HCT116 (cell line): ENCODE measurements at regions not wholly inside any gene's neighbourhood (a gene's known extent, or its start where the extent isn't known, plus 50 kb on each side); places are given as distances from the start of the nearest gene placed in this dataset.

Experiments
- ATAC-seq: fragments of 200-7000 bp; cut with Tn5 transposase; 2 replicates; pipeline ENCODE4 v1.9.1; 2020; ENCODE audit warnings: mild to moderate bottlenecking, moderate library complexity
- BruUV-seq: library from RNA; stranded (reverse); fragments of 400-500 nt; replicated peaks from 2 replicates; lab custom pipeline; 2021; lab: Mats Ljungman, UMichigan
- CTCF ChIA-PET: fragments of 300-600 bp; sonication (Branson Sonifier 250); formaldehyde crosslinking; loops from one replicate; lab custom pipeline; 2021; ENCODE audit warnings: antibody characterized with exemption; lab: Charles Lee
- POLR2A ChIA-PET: fragments of 300-600, 350-600 bp; sonication (Branson Sonifier 250); formaldehyde crosslinking; loops from one replicate; lab custom pipeline; 2021; ENCODE audit warnings: antibody characterized with exemption; lab: Charles Lee
- RAD21 ChIA-PET, 2 experiments: fragments of 300-600 bp; sonication (Branson Sonifier 250); formaldehyde crosslinking; loops; one replicate each; lab custom pipeline; 2023; ENCODE audit warnings: low total read pairs in 2 of 2; ENCODE audit not compliant: uncharacterized antibody in 2 of 2, unreplicated experiment in 2 of 2, low non-redundant PET in 1 of 2; lab: Charles Lee
- DNase-seq: peaks from one replicate; pipeline ENCODE4 v3.0.0-alpha.2; 2010; ENCODE audit warnings: low read depth, low spot score
- H2AFZ ChIP-seq: fragments of 200-600 bp; shearing (Covaris generic), sonication (generic); 2 replicates; pipeline ENCODE4 v1.6.1; 2017; ENCODE audit warnings: low read depth, mixed run types, mixed read lengths, antibody characterized with exemption, low read length; ENCODE audit not compliant: poor library complexity, severe bottlenecking
- H3K27ac ChIP-seq: 2 replicates; pipeline ENCODE4 v1.5.1; 2012; ENCODE audit warnings: low read depth, low read length
- H3K27me3 ChIP-seq: fragments of 200-600 bp; sonication (generic); 2 replicates; pipeline ENCODE4 v1.6.1; 2016; ENCODE audit warnings: mixed run types, low read length, mixed read lengths; ENCODE audit not compliant: insufficient read depth
- H3K36me3 ChIP-seq, 2 experiments: fragments of 200-500 bp in 1 of 2; fragments of 200-600 bp in 1 of 2; sonication (Bioruptor generic) in 1 of 2; sonication (generic) in 1 of 2; 2 replicates each; pipeline versions ENCODE4 v1.5.1 to v1.6.1; 2014 to 2016; ENCODE audit warnings: low read length in 2 of 2, inconsistent platforms in 1 of 2, mixed read lengths in 1 of 2, mixed run types in 1 of 2; ENCODE audit not compliant: insufficient read depth in 2 of 2, control insufficient read depth in 1 of 2
- H3K4me1 ChIP-seq, 2 experiments: fragments of 200-600 bp in 1 of 2; sonication (generic) in 1 of 2; 2 replicates each; pipeline versions ENCODE4 v1.5.1 to v1.6.1; 2012 to 2017; ENCODE audit warnings: low read length in 2 of 2, inconsistent platforms in 1 of 2, mild to moderate bottlenecking in 1 of 2, mixed read lengths in 1 of 2, mixed run types in 1 of 2, moderate library complexity in 1 of 2; ENCODE audit not compliant: insufficient read depth in 2 of 2, control insufficient read depth in 1 of 2
- H3K4me2 ChIP-seq: fragments of 200-600 bp; sonication (generic); 2 replicates; pipeline ENCODE4 v1.6.1; 2017; ENCODE audit warnings: mixed run types, low read length, mixed read lengths
- H3K4me3 ChIP-seq, 2 experiments: fragments of 200-600 bp in 1 of 2; sonication (generic) in 1 of 2; replicated peaks in 1 of 2; 2 replicates each; pipeline ENCODE4 v1.5.1; 2011 to 2016; ENCODE audit warnings: low read length in 2 of 2, control low read depth in 1 of 2, low read depth in 1 of 2, mild to moderate bottlenecking in 1 of 2, mixed read lengths in 1 of 2, mixed run types in 1 of 2
- H3K79me2 ChIP-seq: fragments of 200-600 bp; sonication (generic); 2 replicates; pipeline ENCODE4 v1.6.1; 2017; ENCODE audit warnings: mild to moderate bottlenecking, mixed run types, low read length, moderate library complexity, mixed read lengths; ENCODE audit not compliant: insufficient read depth
- H3K9ac ChIP-seq: fragments of 200-600 bp; sonication (generic); 2 replicates; pipeline ENCODE4 v1.6.1; 2016; ENCODE audit warnings: low read length, mixed read lengths
- H3K9me2 ChIP-seq: fragments of 200-600 bp; sonication (generic), shearing (Covaris generic); 2 replicates; pipeline ENCODE4 v1.6.1; 2017; ENCODE audit warnings: mixed run types, mild to moderate bottlenecking, moderate library complexity; ENCODE audit not compliant: insufficient read depth
- H3K9me3 ChIP-seq, 2 experiments: fragments of 200-500 bp in 1 of 2; fragments of 200-600 bp in 1 of 2; sonication (Bioruptor generic) in 1 of 2; sonication (generic) in 1 of 2; 2 replicates each; pipeline ENCODE4 v1.6.1; 2014 to 2017; ENCODE audit warnings: low read length in 2 of 2, mixed read lengths in 2 of 2, inconsistent platforms in 1 of 2, low read depth in 1 of 2, mild to moderate bottlenecking in 1 of 2, mixed run types in 1 of 2, moderate library complexity in 1 of 2; ENCODE audit not compliant: control insufficient read depth in 1 of 2, insufficient read depth in 1 of 2
- H4K20me1 ChIP-seq: fragments of 200-600 bp; sonication (generic), shearing (Covaris generic); 2 replicates; pipeline ENCODE4 v1.6.1; 2017; ENCODE audit warnings: mixed run types, mild to moderate bottlenecking, moderate library complexity; ENCODE audit not compliant: insufficient read depth
- CBX3 ChIP-seq: IDR thresholded peaks from 2 replicates; pipeline ENCODE4 v1.6.1; 2012; ENCODE audit warnings: low read depth
- CEBPB ChIP-seq: IDR thresholded peaks from 2 replicates; pipeline ENCODE4 v1.6.1; 2012; ENCODE audit warnings: low read depth
- EGR1 ChIP-seq: IDR thresholded peaks from 2 replicates; pipeline ENCODE4 v1.6.1; 2012; ENCODE audit warnings: low read depth
- ELF1 ChIP-seq: IDR thresholded peaks from 2 replicates; pipeline ENCODE4 v1.6.1; 2012; ENCODE audit warnings: low read depth, borderline replicate concordance
- EZH2 ChIP-seq: fragments of 200-600 bp; sonication (generic); IDR thresholded peaks from 2 replicates; pipeline ENCODE4 v1.6.1; 2017; ENCODE audit warnings: antibody characterized with exemption, mixed run types
- EZH2phosphoT487 ChIP-seq: fragments of 200-600 bp; IDR thresholded peaks from 2 replicates; pipeline ENCODE4 v1.6.1; 2018; ENCODE audit warnings: antibody characterized with exemption, borderline replicate concordance
- FOSL1 ChIP-seq: IDR thresholded peaks from 2 replicates; pipeline ENCODE4 v1.6.1; 2012; ENCODE audit warnings: low read depth
- JUND ChIP-seq: IDR thresholded peaks from 2 replicates; pipeline ENCODE4 v1.6.1; 2012
- POLR2A ChIP-seq: IDR thresholded peaks from 2 replicates; pipeline ENCODE4 v1.7.0; 2011; ENCODE audit warnings: borderline replicate concordance; ENCODE audit not compliant: insufficient read depth, insufficient read length; ENCODE audit errors: extremely low read depth
- POLR2AphosphoS5 ChIP-seq: IDR thresholded peaks from 2 replicates; pipeline ENCODE4 v1.6.1; 2011; ENCODE audit warnings: mild to moderate bottlenecking, low read depth, low read length, moderate library complexity
- TCF7L2 ChIP-seq: IDR thresholded peaks from 2 replicates; pipeline ENCODE4 v1.7.0; 2011; ENCODE audit warnings: borderline replicate concordance, inconsistent platforms; ENCODE audit not compliant: insufficient read depth, insufficient read length; ENCODE audit errors: extremely low read depth
- YY1 ChIP-seq: IDR thresholded peaks from 2 replicates; pipeline ENCODE4 v1.6.1; 2011; ENCODE audit warnings: low read length, low read depth, moderate library complexity, mild to moderate bottlenecking; ENCODE audit not compliant: insufficient replicate concordance; ENCODE audit errors: extremely low read depth
- ZFX ChIP-seq: fragments of 450-650 bp; IDR thresholded peaks from 2 replicates; pipeline ENCODE4 v1.6.1; 2017
- intact Hi-C: fragments of 100-400 bp; cut with micrococcal nuclease; formaldehyde crosslinking; loops from 2 replicates; pipeline ENCODE4 v1.10.0; 2022
- TF ChIP-seq, protein P1 (sequence below), 3 experiments: fragments of 200-600 bp in 1 of 3; sonication (generic) in 1 of 3; IDR thresholded peaks in 2 of 3; conservative IDR thresholded peaks in 1 of 3; 2 replicates each; pipeline ENCODE4 v1.5.1; 2012 to 2017; ENCODE audit warnings: low read depth in 2 of 3, low read length in 2 of 3, antibody characterized with exemption in 1 of 3, borderline replicate concordance in 1 of 3, control low read depth in 1 of 3, mild to moderate bottlenecking in 1 of 3, mixed read lengths in 1 of 3, mixed run types in 1 of 3, moderate library complexity in 1 of 3; ENCODE audit not compliant: insufficient read depth in 1 of 3
- TF ChIP-seq, protein P2 (sequence below): IDR thresholded peaks from 2 replicates; pipeline ENCODE4 v1.6.1; 2012
- TF ChIP-seq, protein P3 (sequence below): IDR thresholded peaks from 2 replicates; pipeline ENCODE4 v1.6.1; 2012
- TF ChIP-seq, protein P4 (sequence below): IDR thresholded peaks from 2 replicates; pipeline ENCODE4 v1.6.1; 2012; ENCODE audit warnings: low read depth

DNA sequence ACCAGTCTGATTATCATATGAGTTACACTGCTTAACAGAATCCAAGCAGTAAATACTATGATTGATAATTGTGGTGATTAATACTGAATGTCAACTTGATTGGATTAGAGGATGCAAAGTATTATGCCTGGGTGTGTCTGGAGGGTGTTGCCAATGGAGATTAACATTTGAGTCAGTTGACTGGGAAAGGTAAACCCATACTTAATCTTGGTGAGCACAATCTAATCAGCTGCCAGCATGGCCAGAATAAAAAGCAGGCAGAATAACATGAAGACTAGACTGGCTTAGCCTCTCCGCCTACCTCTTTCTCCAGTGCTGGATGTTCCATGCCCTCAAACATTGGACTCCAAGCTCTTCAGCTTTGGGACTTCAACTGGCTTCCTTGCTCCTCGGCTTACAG is 961.3 kb downstream of the ADGRL3 start:
- Histone ChIP-seq H2AFZ (no peak overlapping the region), H3K79me2 (no peaks in the 10 kb centered on the region), H3K9me2 (no peaks in the 10 kb centered on the region), H3K27ac (no peak overlapping the region), H3K9me3 (peaks cover 16 to 25% of the 10 kb centered on the region in 2 experiments), H3K4me2 (no peak overlapping the region), H3K4me3 (no peak overlapping the region), H3K27me3 (no peaks in the 10 kb centered on the region), H4K20me1 (no peaks in the 10 kb centered on the region), H3K4me1 (no peaks in the 10 kb centered on the region), H3K36me3 (no peaks in the 10 kb centered on the region), H3K9ac (no peak overlapping the region)
- CTCF ChIA-PET: no interaction called here
- ATAC-seq (no peak), DNase-seq (no peak)
- POLR2A ChIA-PET: no interaction called here
- intact Hi-C loops: no loop called here
- BruUV-seq: no TSS peak
- RAD21 ChIA-PET: no interaction called here
- no peak for TF ChIP-seq POLR2A
- no peak for TF ChIP-seq FOSL1
- no peak for TF ChIP-seq EZH2
- no peak for TF ChIP-seq EZH2phosphoT487
- TF ChIP-seq, protein P1, sequence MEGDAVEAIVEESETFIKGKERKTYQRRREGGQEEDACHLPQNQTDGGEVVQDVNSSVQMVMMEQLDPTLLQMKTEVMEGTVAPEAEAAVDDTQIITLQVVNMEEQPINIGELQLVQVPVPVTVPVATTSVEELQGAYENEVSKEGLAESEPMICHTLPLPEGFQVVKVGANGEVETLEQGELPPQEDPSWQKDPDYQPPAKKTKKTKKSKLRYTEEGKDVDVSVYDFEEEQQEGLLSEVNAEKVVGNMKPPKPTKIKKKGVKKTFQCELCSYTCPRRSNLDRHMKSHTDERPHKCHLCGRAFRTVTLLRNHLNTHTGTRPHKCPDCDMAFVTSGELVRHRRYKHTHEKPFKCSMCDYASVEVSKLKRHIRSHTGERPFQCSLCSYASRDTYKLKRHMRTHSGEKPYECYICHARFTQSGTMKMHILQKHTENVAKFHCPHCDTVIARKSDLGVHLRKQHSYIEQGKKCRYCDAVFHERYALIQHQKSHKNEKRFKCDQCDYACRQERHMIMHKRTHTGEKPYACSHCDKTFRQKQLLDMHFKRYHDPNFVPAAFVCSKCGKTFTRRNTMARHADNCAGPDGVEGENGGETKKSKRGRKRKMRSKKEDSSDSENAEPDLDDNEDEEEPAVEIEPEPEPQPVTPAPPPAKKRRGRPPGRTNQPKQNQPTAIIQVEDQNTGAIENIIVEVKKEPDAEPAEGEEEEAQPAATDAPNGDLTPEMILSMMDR (IDR thresholded peaks at IDR 0.05 in 2 of 3, conservative IDR thresholded peaks at IDR 0.05 in 1 of 3; ENCODE audit: borderline replicate concordance in 1 of 3, insufficient read depth in 1 of 3, low read depth in 2 of 3, low read length in 2 of 3): no peak
- no peak for TF ChIP-seq CEBPB
- no peak for TF ChIP-seq ELF1
- no peak for TF ChIP-seq JUND
- TF ChIP-seq, protein P2, sequence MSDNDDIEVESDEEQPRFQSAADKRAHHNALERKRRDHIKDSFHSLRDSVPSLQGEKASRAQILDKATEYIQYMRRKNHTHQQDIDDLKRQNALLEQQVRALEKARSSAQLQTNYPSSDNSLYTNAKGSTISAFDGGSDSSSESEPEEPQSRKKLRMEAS: no peak
- TF ChIP-seq, protein P3, sequence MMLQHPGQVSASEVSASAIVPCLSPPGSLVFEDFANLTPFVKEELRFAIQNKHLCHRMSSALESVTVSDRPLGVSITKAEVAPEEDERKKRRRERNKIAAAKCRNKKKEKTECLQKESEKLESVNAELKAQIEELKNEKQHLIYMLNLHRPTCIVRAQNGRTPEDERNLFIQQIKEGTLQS: no peak
- no peak for TF ChIP-seq YY1
- no peak for TF ChIP-seq POLR2AphosphoS5
- TF ChIP-seq TCF7L2: no peak
- TF ChIP-seq ZFX: no peak
- no peak for TF ChIP-seq EGR1
- TF ChIP-seq CBX3: no peak
- TF ChIP-seq, protein P4, sequence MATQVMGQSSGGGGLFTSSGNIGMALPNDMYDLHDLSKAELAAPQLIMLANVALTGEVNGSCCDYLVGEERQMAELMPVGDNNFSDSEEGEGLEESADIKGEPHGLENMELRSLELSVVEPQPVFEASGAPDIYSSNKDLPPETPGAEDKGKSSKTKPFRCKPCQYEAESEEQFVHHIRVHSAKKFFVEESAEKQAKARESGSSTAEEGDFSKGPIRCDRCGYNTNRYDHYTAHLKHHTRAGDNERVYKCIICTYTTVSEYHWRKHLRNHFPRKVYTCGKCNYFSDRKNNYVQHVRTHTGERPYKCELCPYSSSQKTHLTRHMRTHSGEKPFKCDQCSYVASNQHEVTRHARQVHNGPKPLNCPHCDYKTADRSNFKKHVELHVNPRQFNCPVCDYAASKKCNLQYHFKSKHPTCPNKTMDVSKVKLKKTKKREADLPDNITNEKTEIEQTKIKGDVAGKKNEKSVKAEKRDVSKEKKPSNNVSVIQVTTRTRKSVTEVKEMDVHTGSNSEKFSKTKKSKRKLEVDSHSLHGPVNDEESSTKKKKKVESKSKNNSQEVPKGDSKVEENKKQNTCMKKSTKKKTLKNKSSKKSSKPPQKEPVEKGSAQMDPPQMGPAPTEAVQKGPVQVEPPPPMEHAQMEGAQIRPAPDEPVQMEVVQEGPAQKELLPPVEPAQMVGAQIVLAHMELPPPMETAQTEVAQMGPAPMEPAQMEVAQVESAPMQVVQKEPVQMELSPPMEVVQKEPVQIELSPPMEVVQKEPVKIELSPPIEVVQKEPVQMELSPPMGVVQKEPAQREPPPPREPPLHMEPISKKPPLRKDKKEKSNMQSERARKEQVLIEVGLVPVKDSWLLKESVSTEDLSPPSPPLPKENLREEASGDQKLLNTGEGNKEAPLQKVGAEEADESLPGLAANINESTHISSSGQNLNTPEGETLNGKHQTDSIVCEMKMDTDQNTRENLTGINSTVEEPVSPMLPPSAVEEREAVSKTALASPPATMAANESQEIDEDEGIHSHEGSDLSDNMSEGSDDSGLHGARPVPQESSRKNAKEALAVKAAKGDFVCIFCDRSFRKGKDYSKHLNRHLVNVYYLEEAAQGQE: no peak
